Left ventricle myocardium inferior (tissue), 1 donor: ENCODE measurements at regions not wholly inside any gene's neighbourhood (a gene's known extent, or its start where the extent isn't known, plus 50 kb on each side); places are given as distances from the start of the nearest gene placed in this dataset.

Source experiments
- DNase-seq: peaks from one replicate; pipeline ENCODE4 v3.0.0-alpha.2; 2020
- H3K27ac ChIP-seq: fragments of 200-600 bp; replicated peaks from 2 replicates; pipeline ENCODE4 v1.8.0; 2021
- H3K27me3 ChIP-seq: fragments of 200-600 bp; 2 replicates; pipeline ENCODE4 v1.8.0; 2021; ENCODE audit warnings: low read depth
- H3K36me3 ChIP-seq: fragments of 200-600 bp; 2 replicates; pipeline ENCODE4 v1.8.0; 2021
- H3K4me1 ChIP-seq: fragments of 200-600 bp; 2 replicates; pipeline ENCODE4 v1.8.0; 2021
- H3K4me3 ChIP-seq: fragments of 200-600 bp; 2 replicates; pipeline ENCODE4 v1.8.0; 2021; ENCODE audit warnings: mild to moderate bottlenecking, moderate library complexity
- H3K9me3 ChIP-seq: fragments of 200-600 bp; replicated peaks from 2 replicates; pipeline ENCODE4 v1.8.0; 2021
- CTCF ChIP-seq: fragments of 200-600 bp; IDR thresholded peaks from 2 replicates; pipeline ENCODE4 v1.8.0; 2021; ENCODE audit warnings: antibody characterized with exemption, mild to moderate bottlenecking, borderline replicate concordance
- intact Hi-C: fragments of 100-400 bp; cut with micrococcal nuclease; formaldehyde crosslinking; loops from one replicate; pipeline ENCODE4 v1.11.0; 2022
- donor health status: DM: no; HTN: yes; CAD: no; lungs with severe emphysema.

- no peak overlapping the region for H3K4me3 ChIP-seq
- no peak for DNase-seq
- no peaks in the 10 kb centered on the region for H3K27me3 ChIP-seq
- H3K36me3 ChIP-seq = no peaks in the 10 kb centered on the region
- TF ChIP-seq CTCF = no peak
- H3K9me3 ChIP-seq = peaks cover 4% of the 10 kb centered on the region
- intact Hi-C loops = no loop called here
- H3K4me1 ChIP-seq = no peaks in the 10 kb centered on the region
- H3K27ac ChIP-seq = no peak overlapping the region
These were observed 151.8 kb upstream of the CADM2 start for GRCh38 chr3:84806958-84807357.

- Histone ChIP-seq H3K9me3 (no peaks in the 10 kb centered on the region), H3K27ac (no peak overlapping the region), H3K4me1 (no peaks in the 10 kb centered on the region), H3K4me3 (no peak overlapping the region), H3K36me3 (no peaks in the 10 kb centered on the region), H3K27me3 (no peaks in the 10 kb centered on the region)
- DNase-seq = no peak
- no peak for TF ChIP-seq CTCF
- intact Hi-C loops = no loop called here
These were observed 138.7 kb upstream of the CADM2 start for GRCh38 chr3:84820126-84820525.

- no peaks in the 10 kb centered on the region for H3K36me3 ChIP-seq
- DNase-seq = no peak
- no peak for TF ChIP-seq CTCF
- intact Hi-C loops = no loop called here
- no peaks in the 10 kb centered on the region for H3K4me1 ChIP-seq
- no peak overlapping the region for H3K4me3 ChIP-seq
- no peaks in the 10 kb centered on the region for H3K9me3 ChIP-seq
- H3K27ac ChIP-seq = no peak overlapping the region
- no peaks in the 10 kb centered on the region for H3K27me3 ChIP-seq
These were observed 137.9 kb upstream of the CADM2 start for GRCh38 chr3:84820906-84821305.

GRCh38 chr3:84825817-84826216 lies 133.0 kb upstream of the CADM2 start:
- no peaks in the 10 kb centered on the region for H3K4me1 ChIP-seq
- H3K27ac ChIP-seq = no peak overlapping the region
- intact Hi-C loops = no loop called here
- H3K27me3 ChIP-seq = no peaks in the 10 kb centered on the region
- TF ChIP-seq CTCF = no peak
- DNase-seq = no peak
- H3K9me3 ChIP-seq = peaks cover 7% of the 10 kb centered on the region
- H3K36me3 ChIP-seq = no peaks in the 10 kb centered on the region
- no peak overlapping the region for H3K4me3 ChIP-seq

GRCh38 chr3:84830476-84830875 lies 128.3 kb upstream of the CADM2 start:
- no peak overlapping the region for H3K4me3 ChIP-seq
- TF ChIP-seq CTCF = no peak
- no peak overlapping the region for H3K27ac ChIP-seq
- H3K27me3 ChIP-seq = no peaks in the 10 kb centered on the region
- no peak for DNase-seq
- peaks cover 19% of the 10 kb centered on the region for H3K9me3 ChIP-seq
- H3K36me3 ChIP-seq = no peaks in the 10 kb centered on the region
- no peaks in the 10 kb centered on the region for H3K4me1 ChIP-seq
- intact Hi-C loops = no loop called here

GRCh38 chr3:84835366-84835765 lies 123.4 kb upstream of the CADM2 start:
- intact Hi-C loops = no loop called here
- no peak for TF ChIP-seq CTCF

More at GRCh38 chr3:84835366-84835765, 123.4 kb upstream of the CADM2 start:
- Histone ChIP-seq H3K27ac (no peak overlapping the region), H3K4me3 (no peak overlapping the region), H3K27me3 (no peaks in the 10 kb centered on the region), H3K4me1 (no peaks in the 10 kb centered on the region), H3K9me3 (peaks cover 18% of the 10 kb centered on the region), H3K36me3 (no peaks in the 10 kb centered on the region)
- no peak for DNase-seq
